HCT116 (cell line): ENCODE measurements at regions not wholly inside any gene's neighbourhood (a gene's known extent, or its start where the extent isn't known, plus 50 kb on each side); places are given as distances from the start of the nearest gene placed in this dataset.
A peak's percentile ranks its signal among the peaks of the same experiment; 100 is the strongest.
"Not testable (repeated sequence)": the region's sequence is repeated elsewhere in the genome, so short reads cannot be mapped to it uniquely, and the experiment has no call there.

ENCODE experiments used
- ATAC-seq: fragments of 200-7000 bp; cut with Tn5 transposase; 2 replicates; pipeline ENCODE4 v1.9.1; 2020; ENCODE audit warnings: mild to moderate bottlenecking, moderate library complexity
- BruUV-seq: library from RNA; stranded (reverse); fragments of 400-500 nt; replicated peaks from 2 replicates; lab custom pipeline; 2021; lab: Mats Ljungman, UMichigan
- CTCF ChIA-PET: fragments of 300-600 bp; sonication (Branson Sonifier 250); formaldehyde crosslinking; loops from one replicate; lab custom pipeline; 2021; ENCODE audit warnings: antibody characterized with exemption; lab: Charles Lee
- POLR2A ChIA-PET: fragments of 300-600, 350-600 bp; sonication (Branson Sonifier 250); formaldehyde crosslinking; loops from one replicate; lab custom pipeline; 2021; ENCODE audit warnings: antibody characterized with exemption; lab: Charles Lee
- RAD21 ChIA-PET, 2 experiments: fragments of 300-600 bp; sonication (Branson Sonifier 250); formaldehyde crosslinking; loops; one replicate each; lab custom pipeline; 2023; ENCODE audit warnings: low total read pairs in 2 of 2; ENCODE audit not compliant: uncharacterized antibody in 2 of 2, unreplicated experiment in 2 of 2, low non-redundant PET in 1 of 2; lab: Charles Lee
- DNase-seq: peaks from one replicate; pipeline ENCODE4 v3.0.0-alpha.2; 2010; ENCODE audit warnings: low read depth, low spot score
- H2AFZ ChIP-seq: fragments of 200-600 bp; shearing (Covaris generic), sonication (generic); 2 replicates; pipeline ENCODE4 v1.6.1; 2017; ENCODE audit warnings: low read depth, mixed run types, mixed read lengths, antibody characterized with exemption, low read length; ENCODE audit not compliant: poor library complexity, severe bottlenecking
- H3K27ac ChIP-seq: 2 replicates; pipeline ENCODE4 v1.5.1; 2012; ENCODE audit warnings: low read depth, low read length
- H3K27me3 ChIP-seq: fragments of 200-600 bp; sonication (generic); 2 replicates; pipeline ENCODE4 v1.6.1; 2016; ENCODE audit warnings: mixed run types, low read length, mixed read lengths; ENCODE audit not compliant: insufficient read depth
- H3K36me3 ChIP-seq, 2 experiments: fragments of 200-500 bp in 1 of 2; fragments of 200-600 bp in 1 of 2; sonication (Bioruptor generic) in 1 of 2; sonication (generic) in 1 of 2; 2 replicates each; pipeline versions ENCODE4 v1.5.1 to v1.6.1; 2014 to 2016; ENCODE audit warnings: low read length in 2 of 2, inconsistent platforms in 1 of 2, mixed read lengths in 1 of 2, mixed run types in 1 of 2; ENCODE audit not compliant: insufficient read depth in 2 of 2, control insufficient read depth in 1 of 2
- H3K4me1 ChIP-seq, 2 experiments: fragments of 200-600 bp in 1 of 2; sonication (generic) in 1 of 2; 2 replicates each; pipeline versions ENCODE4 v1.5.1 to v1.6.1; 2012 to 2017; ENCODE audit warnings: low read length in 2 of 2, inconsistent platforms in 1 of 2, mild to moderate bottlenecking in 1 of 2, mixed read lengths in 1 of 2, mixed run types in 1 of 2, moderate library complexity in 1 of 2; ENCODE audit not compliant: insufficient read depth in 2 of 2, control insufficient read depth in 1 of 2
- H3K4me2 ChIP-seq: fragments of 200-600 bp; sonication (generic); 2 replicates; pipeline ENCODE4 v1.6.1; 2017; ENCODE audit warnings: mixed run types, low read length, mixed read lengths
- H3K4me3 ChIP-seq, 2 experiments: fragments of 200-600 bp in 1 of 2; sonication (generic) in 1 of 2; replicated peaks in 1 of 2; 2 replicates each; pipeline ENCODE4 v1.5.1; 2011 to 2016; ENCODE audit warnings: low read length in 2 of 2, control low read depth in 1 of 2, low read depth in 1 of 2, mild to moderate bottlenecking in 1 of 2, mixed read lengths in 1 of 2, mixed run types in 1 of 2
- H3K79me2 ChIP-seq: fragments of 200-600 bp; sonication (generic); 2 replicates; pipeline ENCODE4 v1.6.1; 2017; ENCODE audit warnings: mild to moderate bottlenecking, mixed run types, low read length, moderate library complexity, mixed read lengths; ENCODE audit not compliant: insufficient read depth
- H3K9ac ChIP-seq: fragments of 200-600 bp; sonication (generic); 2 replicates; pipeline ENCODE4 v1.6.1; 2016; ENCODE audit warnings: low read length, mixed read lengths
- H3K9me2 ChIP-seq: fragments of 200-600 bp; sonication (generic), shearing (Covaris generic); 2 replicates; pipeline ENCODE4 v1.6.1; 2017; ENCODE audit warnings: mixed run types, mild to moderate bottlenecking, moderate library complexity; ENCODE audit not compliant: insufficient read depth
- H3K9me3 ChIP-seq, 2 experiments: fragments of 200-500 bp in 1 of 2; fragments of 200-600 bp in 1 of 2; sonication (Bioruptor generic) in 1 of 2; sonication (generic) in 1 of 2; 2 replicates each; pipeline ENCODE4 v1.6.1; 2014 to 2017; ENCODE audit warnings: low read length in 2 of 2, mixed read lengths in 2 of 2, inconsistent platforms in 1 of 2, low read depth in 1 of 2, mild to moderate bottlenecking in 1 of 2, mixed run types in 1 of 2, moderate library complexity in 1 of 2; ENCODE audit not compliant: control insufficient read depth in 1 of 2, insufficient read depth in 1 of 2
- H4K20me1 ChIP-seq: fragments of 200-600 bp; sonication (generic), shearing (Covaris generic); 2 replicates; pipeline ENCODE4 v1.6.1; 2017; ENCODE audit warnings: mixed run types, mild to moderate bottlenecking, moderate library complexity; ENCODE audit not compliant: insufficient read depth
- ATF3 ChIP-seq: IDR thresholded peaks from 2 replicates; pipeline ENCODE4 v1.6.1; 2012
- CEBPB ChIP-seq: IDR thresholded peaks from 2 replicates; pipeline ENCODE4 v1.6.1; 2012; ENCODE audit warnings: low read depth
- ELF1 ChIP-seq: IDR thresholded peaks from 2 replicates; pipeline ENCODE4 v1.6.1; 2012; ENCODE audit warnings: low read depth, borderline replicate concordance
- FOSL1 ChIP-seq: IDR thresholded peaks from 2 replicates; pipeline ENCODE4 v1.6.1; 2012; ENCODE audit warnings: low read depth
- SRF ChIP-seq: IDR thresholded peaks from 2 replicates; pipeline ENCODE4 v1.6.1; 2012; ENCODE audit warnings: low read depth
- intact Hi-C: fragments of 100-400 bp; cut with micrococcal nuclease; formaldehyde crosslinking; loops from 2 replicates; pipeline ENCODE4 v1.10.0; 2022
- TF ChIP-seq, protein P1 (sequence below): IDR thresholded peaks from 2 replicates; pipeline ENCODE4 v1.6.1; 2012; ENCODE audit warnings: low read depth

- Histone ChIP-seq H3K27ac (no peak overlapping the region), H4K20me1 (no peaks in the 10 kb centered on the region), H3K9me3 (no peaks in the 10 kb centered on the region), H3K9me2 (no peaks in the 10 kb centered on the region), H3K4me2 (no peak overlapping the region), H3K4me1 (peaks cover 6 to 14% of the 10 kb centered on the region in 2 experiments; a peak in 3 of 4 replicates), H3K27me3 (no peaks in the 10 kb centered on the region), H3K9ac (no peak overlapping the region), H3K4me3 (no peak overlapping the region), H3K36me3 (no peaks in the 10 kb centered on the region), H3K79me2 (no peaks in the 10 kb centered on the region), H2AFZ (no peak overlapping the region)
- DNase-seq (no peak), ATAC-seq (no peak)
- intact Hi-C loops = no loop called here
- CTCF ChIA-PET = no interaction called here
- RAD21 ChIA-PET = no interaction called here
- no peak for TF ChIP-seq SRF
- no peak for TF ChIP-seq ATF3
- no peak for TF ChIP-seq FOSL1
- TF ChIP-seq CEBPB = no peak
- TF ChIP-seq, protein P1, sequence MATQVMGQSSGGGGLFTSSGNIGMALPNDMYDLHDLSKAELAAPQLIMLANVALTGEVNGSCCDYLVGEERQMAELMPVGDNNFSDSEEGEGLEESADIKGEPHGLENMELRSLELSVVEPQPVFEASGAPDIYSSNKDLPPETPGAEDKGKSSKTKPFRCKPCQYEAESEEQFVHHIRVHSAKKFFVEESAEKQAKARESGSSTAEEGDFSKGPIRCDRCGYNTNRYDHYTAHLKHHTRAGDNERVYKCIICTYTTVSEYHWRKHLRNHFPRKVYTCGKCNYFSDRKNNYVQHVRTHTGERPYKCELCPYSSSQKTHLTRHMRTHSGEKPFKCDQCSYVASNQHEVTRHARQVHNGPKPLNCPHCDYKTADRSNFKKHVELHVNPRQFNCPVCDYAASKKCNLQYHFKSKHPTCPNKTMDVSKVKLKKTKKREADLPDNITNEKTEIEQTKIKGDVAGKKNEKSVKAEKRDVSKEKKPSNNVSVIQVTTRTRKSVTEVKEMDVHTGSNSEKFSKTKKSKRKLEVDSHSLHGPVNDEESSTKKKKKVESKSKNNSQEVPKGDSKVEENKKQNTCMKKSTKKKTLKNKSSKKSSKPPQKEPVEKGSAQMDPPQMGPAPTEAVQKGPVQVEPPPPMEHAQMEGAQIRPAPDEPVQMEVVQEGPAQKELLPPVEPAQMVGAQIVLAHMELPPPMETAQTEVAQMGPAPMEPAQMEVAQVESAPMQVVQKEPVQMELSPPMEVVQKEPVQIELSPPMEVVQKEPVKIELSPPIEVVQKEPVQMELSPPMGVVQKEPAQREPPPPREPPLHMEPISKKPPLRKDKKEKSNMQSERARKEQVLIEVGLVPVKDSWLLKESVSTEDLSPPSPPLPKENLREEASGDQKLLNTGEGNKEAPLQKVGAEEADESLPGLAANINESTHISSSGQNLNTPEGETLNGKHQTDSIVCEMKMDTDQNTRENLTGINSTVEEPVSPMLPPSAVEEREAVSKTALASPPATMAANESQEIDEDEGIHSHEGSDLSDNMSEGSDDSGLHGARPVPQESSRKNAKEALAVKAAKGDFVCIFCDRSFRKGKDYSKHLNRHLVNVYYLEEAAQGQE = no peak
- TF ChIP-seq ELF1 = no peak
- BruUV-seq = no TSS peak
- POLR2A ChIA-PET = no interaction called here
Observed at GRCh38 chr12:131232036-131232435, 278.3 kb downstream of the ADGRD1 start.

GRCh38 chr12:131232872-131233271 is 279.2 kb downstream of the ADGRD1 start:
- H3K79me2 ChIP-seq, POLR2A ChIA-PET, RAD21 ChIA-PET, BruUV-seq, DNase-seq, H3K27me3 ChIP-seq, H4K20me1 ChIP-seq, H3K9me2 ChIP-seq, H2AFZ ChIP-seq, H3K4me2 ChIP-seq, ATAC-seq, H3K4me3 ChIP-seq, H3K9ac ChIP-seq, H3K36me3 ChIP-seq, H3K9me3 ChIP-seq, intact Hi-C loops, CTCF ChIA-PET, H3K27ac ChIP-seq: not testable (repeated sequence)
- peaks cover 9 to 22% of the 10 kb centered on the region in 2 experiments; a peak in 3 of 4 replicates for H3K4me1 ChIP-seq

- DNase-seq, H3K9me2 ChIP-seq, H3K4me3 ChIP-seq, intact Hi-C loops, H3K27me3 ChIP-seq, H3K27ac ChIP-seq, H3K36me3 ChIP-seq, H3K79me2 ChIP-seq, H2AFZ ChIP-seq, BruUV-seq, POLR2A ChIA-PET, H4K20me1 ChIP-seq, RAD21 ChIA-PET, H3K9me3 ChIP-seq: not testable (repeated sequence)
- ATAC-seq = peak; percentile 45
- Histone ChIP-seq H3K4me1 (peaks cover 11 to 22% of the 10 kb centered on the region in 2 experiments; a peak in 3 of 4 replicates), H3K4me2 (peak overlapping the region; percentile 36), H3K9ac (0 out of 2 replicates have a peak overlapping the region, but pooled peaks have one; percentile 7)
- CTCF ChIA-PET = interaction anchor here (0.7 kb wide), 1 partner anchor 10 kb away, joined by 8 read pairs; no protein-coding TSS in a partner anchor
Observed at GRCh38 chr12:131233850-131234789, 280.4 kb downstream of the ADGRD1 start.
